AG09309 (cell line): ENCODE measurements at regions not wholly inside any gene's neighbourhood (a gene's known extent, or its start where the extent isn't known, plus 50 kb on each side); places are given as distances from the start of the nearest gene placed in this dataset.

ENCODE experiments used
- DNase-seq: peaks from one replicate; pipeline ENCODE4 v3.0.0-alpha.2; 2010; ENCODE audit warnings: low read depth
- H3K4me3 ChIP-seq: 2 replicates; pipeline ENCODE4 v1.5.1; 2011; ENCODE audit warnings: mild to moderate bottlenecking, low read depth, low read length, moderate library complexity; ENCODE audit not compliant: control insufficient read depth
- TF ChIP-seq, protein P1 (sequence below): IDR thresholded peaks from 2 replicates; pipeline ENCODE4 v1.5.1; 2011; ENCODE audit warnings: mild to moderate bottlenecking, low read depth, low read length, inconsistent platforms; ENCODE audit not compliant: insufficient read depth, control insufficient read depth; ENCODE audit errors: missing control alignments

DNA sequence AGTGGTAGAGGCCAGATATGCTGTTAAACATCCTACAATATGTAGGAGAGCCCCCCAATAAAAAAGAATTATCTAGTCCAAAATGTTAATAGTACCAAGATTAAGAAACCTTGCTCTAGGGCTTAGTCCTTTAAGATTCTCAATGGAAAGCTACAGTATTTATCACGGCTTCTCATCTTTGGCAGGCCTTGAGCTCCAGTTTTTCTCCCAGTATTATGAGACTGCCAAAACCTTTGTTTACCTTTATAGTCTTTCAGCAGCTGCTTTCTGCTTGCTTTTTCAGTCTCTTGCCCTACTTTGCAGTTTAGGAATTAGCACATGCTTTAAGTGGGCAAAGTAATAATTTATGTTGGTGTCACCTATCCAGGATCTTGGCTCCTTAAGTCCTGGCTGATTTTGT, 59.7 kb downstream of the NHLRC1 start:
- TF ChIP-seq, protein P1, sequence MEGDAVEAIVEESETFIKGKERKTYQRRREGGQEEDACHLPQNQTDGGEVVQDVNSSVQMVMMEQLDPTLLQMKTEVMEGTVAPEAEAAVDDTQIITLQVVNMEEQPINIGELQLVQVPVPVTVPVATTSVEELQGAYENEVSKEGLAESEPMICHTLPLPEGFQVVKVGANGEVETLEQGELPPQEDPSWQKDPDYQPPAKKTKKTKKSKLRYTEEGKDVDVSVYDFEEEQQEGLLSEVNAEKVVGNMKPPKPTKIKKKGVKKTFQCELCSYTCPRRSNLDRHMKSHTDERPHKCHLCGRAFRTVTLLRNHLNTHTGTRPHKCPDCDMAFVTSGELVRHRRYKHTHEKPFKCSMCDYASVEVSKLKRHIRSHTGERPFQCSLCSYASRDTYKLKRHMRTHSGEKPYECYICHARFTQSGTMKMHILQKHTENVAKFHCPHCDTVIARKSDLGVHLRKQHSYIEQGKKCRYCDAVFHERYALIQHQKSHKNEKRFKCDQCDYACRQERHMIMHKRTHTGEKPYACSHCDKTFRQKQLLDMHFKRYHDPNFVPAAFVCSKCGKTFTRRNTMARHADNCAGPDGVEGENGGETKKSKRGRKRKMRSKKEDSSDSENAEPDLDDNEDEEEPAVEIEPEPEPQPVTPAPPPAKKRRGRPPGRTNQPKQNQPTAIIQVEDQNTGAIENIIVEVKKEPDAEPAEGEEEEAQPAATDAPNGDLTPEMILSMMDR, result no peak
- no peak for DNase-seq
- H3K4me3 ChIP-seq, result no peak overlapping the region

DNA sequence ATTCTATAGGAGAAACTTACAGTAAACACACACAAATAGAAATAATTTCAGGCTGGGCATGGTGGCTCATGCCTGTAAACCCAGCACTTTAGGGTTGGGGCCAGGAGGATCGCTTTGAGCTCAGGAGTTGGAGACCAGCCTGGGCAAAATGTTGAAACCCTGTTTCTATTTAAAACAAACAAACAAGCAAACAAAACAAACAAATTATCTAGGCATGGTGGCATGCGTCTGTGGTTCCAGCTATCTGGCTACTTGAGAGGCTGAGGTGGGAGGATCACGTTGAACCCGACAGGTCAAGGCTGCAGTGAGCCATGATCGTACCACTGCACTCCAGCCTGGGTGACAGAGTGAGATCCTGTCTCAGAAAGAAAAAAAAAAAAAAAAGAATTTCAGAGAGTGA, 64.0 kb downstream of the NHLRC1 start:
- H3K4me3 ChIP-seq, result no peak overlapping the region
- DNase-seq, result no peak
- TF ChIP-seq, protein P1, result no peak

DNA sequence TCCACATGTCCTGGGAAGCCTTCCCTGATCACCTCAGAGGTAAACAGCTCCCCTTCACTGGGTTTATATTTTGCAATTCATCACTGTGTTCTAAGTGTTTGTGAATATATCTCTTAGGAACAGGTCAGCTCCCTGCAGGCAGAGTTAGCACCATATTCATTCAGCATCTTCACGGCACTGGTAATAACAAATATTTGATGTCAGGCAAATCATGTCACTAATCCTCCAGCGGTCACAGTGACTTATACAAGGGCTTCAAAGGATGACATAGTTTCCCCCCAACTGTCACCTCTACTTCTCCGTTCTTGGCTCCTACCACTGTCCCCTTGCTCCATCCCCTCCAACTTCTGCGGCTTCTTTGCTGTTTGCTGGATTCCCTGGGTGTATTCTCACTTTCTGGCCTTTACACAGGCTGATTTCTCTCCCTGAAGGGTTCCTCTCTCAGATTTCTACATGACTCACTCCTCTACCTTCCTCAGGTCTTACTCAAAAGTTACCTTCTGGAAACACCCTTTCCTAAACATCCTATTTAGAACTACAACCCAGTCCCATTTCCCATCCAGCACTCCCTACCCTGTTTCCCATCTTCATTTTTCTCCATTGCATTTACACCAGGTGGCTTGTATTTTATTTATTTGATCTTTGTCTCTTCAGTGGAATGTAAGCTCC, 66.6 kb downstream of the NHLRC1 start:
- no peak for DNase-seq
- H3K4me3 ChIP-seq, result no peak overlapping the region
- TF ChIP-seq, protein P1, result no peak

DNA sequence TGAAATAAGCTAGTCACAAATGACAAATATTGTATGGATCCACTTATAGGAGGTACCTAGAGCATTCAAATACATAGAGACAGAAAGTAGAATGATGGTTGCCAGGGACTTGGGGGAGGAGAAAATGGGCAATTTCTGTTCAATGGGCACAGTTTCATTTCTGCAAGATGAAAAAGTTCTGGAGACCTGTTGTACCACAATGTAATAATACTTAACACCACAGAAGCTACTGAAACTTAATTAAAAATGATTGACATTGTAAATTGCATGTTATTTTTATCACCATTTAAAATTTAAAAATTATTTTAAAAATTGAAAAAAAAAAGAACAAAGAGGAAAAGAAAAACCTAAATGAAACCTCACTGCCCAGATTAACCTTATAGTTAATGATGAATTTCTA, 67.4 kb downstream of the NHLRC1 start:
- TF ChIP-seq, protein P1, result no peak
- H3K4me3 ChIP-seq, result no peak overlapping the region
- no peak for DNase-seq

DNA sequence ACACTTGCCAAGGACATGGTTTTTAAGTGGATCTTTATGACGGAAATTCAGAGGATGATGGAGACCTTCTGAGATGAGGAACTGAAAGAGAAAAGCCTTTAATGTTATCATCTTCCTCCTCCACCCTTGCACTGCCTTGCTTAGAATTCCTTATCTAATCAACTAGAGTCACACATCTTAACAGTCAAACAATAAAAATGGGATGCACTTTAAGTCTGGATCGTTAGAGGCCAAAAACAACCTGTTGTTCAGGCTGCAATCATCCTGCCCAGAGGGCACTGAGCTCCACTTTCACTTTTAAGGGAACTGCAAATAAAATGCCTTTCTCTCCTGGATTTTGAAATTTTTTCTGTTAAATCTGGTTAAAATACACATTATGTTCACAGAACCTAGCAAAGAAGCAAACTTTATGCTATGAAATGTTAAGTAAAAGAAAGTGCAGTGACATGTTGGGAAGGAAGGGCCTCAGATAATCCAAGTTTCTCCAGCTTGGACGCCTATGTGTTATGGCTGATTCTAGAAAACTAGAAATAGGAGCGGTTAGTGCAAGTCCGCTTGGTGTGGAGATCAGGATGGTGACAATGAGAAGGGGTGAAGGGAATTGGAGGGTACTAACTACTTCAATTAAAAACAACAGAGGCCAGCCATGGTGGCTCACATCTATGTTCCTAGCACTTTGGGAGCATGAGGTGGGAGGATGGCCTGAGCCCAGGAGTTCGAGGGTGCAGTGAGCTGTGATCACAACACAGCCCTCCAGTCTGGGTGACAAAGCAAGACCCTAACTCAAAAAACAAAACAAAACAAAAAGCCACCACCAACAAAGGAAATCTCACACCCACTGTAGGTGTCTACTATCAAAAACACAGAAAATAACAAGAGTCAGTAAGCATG, 66.4 kb upstream of the KIF13A start:
- no peak overlapping the region for H3K4me3 ChIP-seq
- no peak for DNase-seq
- TF ChIP-seq, protein P1, result no peak

DNA sequence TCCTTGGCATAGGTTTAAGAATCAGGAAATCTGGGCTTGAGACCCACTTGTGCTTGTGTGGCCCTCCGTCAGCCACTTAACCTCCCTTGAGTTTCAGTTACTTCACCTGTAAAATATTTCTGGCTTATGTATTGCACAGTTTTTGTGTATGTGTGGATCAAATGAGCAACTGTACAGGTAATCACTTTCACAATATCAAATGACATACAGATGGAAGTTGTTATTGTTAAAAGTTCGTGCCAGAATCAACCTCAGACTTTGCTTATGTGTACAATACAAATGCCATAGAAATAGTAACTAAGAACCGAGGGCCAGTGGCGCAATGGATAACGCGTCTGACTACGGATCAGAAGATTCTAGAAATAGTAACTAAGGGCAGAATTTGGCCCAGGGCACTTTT, 65.6 kb upstream of the KIF13A start:
- no peak overlapping the region for H3K4me3 ChIP-seq
- peak; percentile 56 for DNase-seq
- TF ChIP-seq, protein P1, result no peak

DNA sequence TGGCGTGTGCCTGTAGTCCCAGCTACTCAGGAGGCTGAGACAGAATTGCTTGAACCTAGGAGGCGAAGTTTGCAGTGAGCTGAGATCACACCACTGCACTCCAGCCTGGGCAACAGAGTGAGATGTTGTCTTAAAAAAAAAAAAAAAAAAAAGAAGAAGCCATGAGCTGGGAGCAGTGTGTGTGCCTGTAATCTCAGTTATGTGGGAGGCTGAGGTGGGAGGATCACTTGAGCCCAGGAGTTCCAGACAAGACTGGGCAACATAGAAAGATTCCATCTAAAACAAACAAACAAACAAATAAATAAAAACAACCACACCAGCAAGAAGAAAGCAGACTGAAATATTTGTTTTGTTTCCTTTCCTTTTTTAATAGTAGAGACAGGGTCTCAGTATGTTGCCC, 62.2 kb upstream of the KIF13A start:
- no peak overlapping the region for H3K4me3 ChIP-seq
- TF ChIP-seq, protein P1, result no peak
- no peak for DNase-seq
